Suprapubic skin (tissue), 3 donors: ENCODE measurements at regions not wholly inside any gene's neighbourhood (a gene's known extent, or its start where the extent isn't known, plus 50 kb on each side); places are given as distances from the start of the nearest gene placed in this dataset.

Experiments used
- CTCF ChIP-seq, 2 donors: fragments of 200-600 bp in 1 of 2; fragments of 450-650 bp in 1 of 2; sonication (generic) in 1 of 2; IDR thresholded peaks; one replicate each; pipeline ENCODE4 v1.5.1; 2016 to 2019; ENCODE audit warnings: antibody characterized with exemption in 2 of 2, mild to moderate bottlenecking in 1 of 2, moderate library complexity in 1 of 2
- POLR2A ChIP-seq, 2 donors: fragments of 450-650 bp; IDR thresholded peaks; one replicate each; pipeline ENCODE4 v1.6.1; 2017; ENCODE audit warnings: antibody characterized with exemption in 2 of 2, mild to moderate bottlenecking in 2 of 2, moderate library complexity in 2 of 2

GRCh38 chr11:70574725-70575347, 176.5 kb downstream of the CTTN start:
- TF ChIP-seq CTCF (IDR thresholded peaks at IDR 0.05), result no peak
- TF ChIP-seq POLR2A (IDR thresholded peaks at IDR 0.05), result no peak
